Rectal smooth muscle tissue (tissue), 1 donor: ENCODE measurements at regions not wholly inside any gene's neighbourhood (a gene's known extent, or its start where the extent isn't known, plus 50 kb on each side); places are given as distances from the start of the nearest gene placed in this dataset.

ENCODE experiments used
- H3K27ac ChIP-seq: one replicate; pipeline ENCODE4 v1.7.0; 2013; ENCODE audit warnings: low read depth, low read length, inconsistent platforms
- H3K27me3 ChIP-seq: one replicate; pipeline ENCODE4 v1.7.0; 2013; ENCODE audit warnings: low read length; ENCODE audit not compliant: control insufficient read depth, insufficient read depth
- H3K36me3 ChIP-seq: one replicate; pipeline ENCODE4 v1.7.0; 2013; ENCODE audit warnings: low read length; ENCODE audit not compliant: control insufficient read depth, insufficient read depth
- H3K4me1 ChIP-seq: one replicate; pipeline ENCODE4 v1.7.0; 2013; ENCODE audit warnings: low read length; ENCODE audit not compliant: control insufficient read depth, insufficient read depth
- H3K4me3 ChIP-seq: one replicate; pipeline ENCODE4 v1.7.0; 2013; ENCODE audit warnings: low read length
- H3K9ac ChIP-seq: one replicate; pipeline ENCODE4 v1.7.0; 2013; ENCODE audit warnings: low read length

DNA sequence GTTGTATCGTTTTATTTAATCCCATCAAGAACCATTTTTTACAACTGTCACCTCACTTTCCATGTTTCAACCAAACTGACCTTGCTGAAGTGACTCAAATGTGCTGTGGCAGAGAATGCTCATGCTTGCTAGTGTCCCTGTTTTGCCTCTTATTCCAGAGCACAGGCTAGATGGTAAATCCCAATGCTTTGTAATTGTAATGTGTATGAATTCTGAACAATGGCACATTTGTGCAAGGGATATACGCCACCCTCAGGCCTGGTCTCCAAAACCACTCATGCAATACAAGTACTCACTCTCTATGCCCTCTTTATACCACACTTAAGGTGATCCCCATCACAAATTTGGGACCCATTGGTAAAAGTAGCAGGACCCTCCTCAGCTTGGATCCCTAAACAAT is 313.6 kb downstream of the HHIPL2 start:
- Histone ChIP-seq H3K9ac (no peak overlapping the region), H3K4me3 (no peak overlapping the region), H3K27ac (no peak overlapping the region), H3K36me3 (no peaks in the 10 kb centered on the region), H3K27me3 (no peaks in the 10 kb centered on the region), H3K4me1 (no peaks in the 10 kb centered on the region)

DNA sequence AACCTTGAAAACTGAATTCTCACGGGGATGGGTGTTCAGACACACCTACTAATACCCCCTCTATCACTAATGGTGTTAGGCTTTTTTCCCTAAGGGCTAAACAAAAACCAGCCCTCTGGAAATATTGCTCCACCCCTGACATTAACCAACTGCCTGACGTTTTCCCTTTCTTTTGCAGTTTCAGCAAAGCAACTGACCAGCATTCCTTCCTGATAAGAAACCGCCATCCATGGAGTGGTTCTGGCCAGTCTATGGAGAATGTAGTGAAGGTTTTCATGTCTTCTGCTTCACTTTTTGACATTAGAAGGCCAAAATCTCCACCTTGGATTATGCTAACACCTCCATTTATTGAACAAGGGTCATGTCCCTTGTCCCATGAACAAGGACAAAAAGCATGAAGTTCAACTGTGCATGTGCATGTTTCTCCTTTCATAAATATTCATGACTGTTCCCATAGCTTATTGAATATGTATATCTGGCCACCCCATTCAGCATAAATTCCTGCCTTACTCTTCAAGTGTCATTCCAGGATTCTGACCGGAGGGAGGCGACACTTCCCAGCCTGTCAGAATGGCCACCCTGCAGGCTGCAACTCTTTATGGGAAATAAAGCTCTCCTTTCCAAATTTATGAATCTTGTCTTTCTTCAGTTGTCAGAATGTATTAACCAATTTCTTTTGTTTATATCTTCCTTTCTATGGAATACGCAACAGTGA is 314.3 kb downstream of the HHIPL2 start:
- Histone ChIP-seq H3K4me1 (no peaks in the 10 kb centered on the region), H3K9ac (no peak overlapping the region), H3K4me3 (no peak overlapping the region), H3K36me3 (no peaks in the 10 kb centered on the region), H3K27me3 (no peaks in the 10 kb centered on the region), H3K27ac (no peak overlapping the region)

DNA sequence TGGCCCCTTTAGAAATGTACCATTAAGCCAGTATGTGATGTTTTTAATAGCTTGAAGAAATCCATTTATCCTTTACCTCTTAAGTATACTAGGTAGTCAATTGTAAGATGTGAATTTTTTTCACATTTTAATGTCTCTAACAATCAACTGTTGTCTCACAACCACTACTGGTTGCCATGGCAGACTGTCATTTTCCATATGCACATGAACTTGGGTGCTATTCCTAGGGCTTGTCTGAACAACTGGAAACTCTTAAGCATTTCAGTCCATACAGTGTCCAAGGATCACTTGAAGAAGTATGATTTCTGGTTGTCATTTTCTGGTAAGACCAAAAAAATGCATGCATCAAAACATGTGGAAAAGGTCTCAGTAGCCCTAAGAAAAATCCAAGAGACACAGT is 315.1 kb downstream of the HHIPL2 start:
- Histone ChIP-seq H3K9ac (no peak overlapping the region), H3K36me3 (no peaks in the 10 kb centered on the region), H3K4me1 (no peaks in the 10 kb centered on the region), H3K27me3 (no peaks in the 10 kb centered on the region), H3K4me3 (no peak overlapping the region), H3K27ac (no peak overlapping the region)

DNA sequence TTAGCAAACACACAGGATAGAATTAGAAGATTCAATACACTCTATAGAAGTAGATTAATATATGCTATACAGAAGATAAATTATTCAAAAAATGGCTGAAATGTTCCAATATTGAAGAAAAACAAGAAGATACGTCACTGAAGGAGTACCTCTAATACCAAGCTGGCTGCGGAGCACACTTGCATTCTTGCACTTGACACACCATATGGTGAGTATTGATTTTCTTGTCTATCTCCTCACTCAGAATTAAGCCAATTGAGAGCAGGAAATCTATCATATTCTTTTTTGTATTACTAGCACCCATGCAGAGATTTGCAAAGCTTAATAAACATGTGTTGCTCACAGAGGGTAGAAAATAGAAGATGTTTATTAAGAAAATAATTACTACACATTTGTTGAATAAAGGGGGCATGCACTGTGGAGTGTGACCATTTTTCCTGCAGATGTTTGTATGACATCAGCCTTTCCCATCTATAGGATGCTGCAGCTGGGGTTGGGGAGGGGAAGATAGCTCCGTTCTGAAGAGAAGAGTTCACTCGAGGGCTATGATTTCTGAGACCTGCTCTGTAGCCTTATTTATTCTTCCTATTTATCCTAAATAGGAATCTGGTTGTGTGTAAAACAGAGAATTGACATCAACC is 318.1 kb downstream of the HHIPL2 start:
- Histone ChIP-seq H3K4me1 (no peaks in the 10 kb centered on the region), H3K27me3 (no peaks in the 10 kb centered on the region), H3K4me3 (no peak overlapping the region), H3K27ac (no peak overlapping the region), H3K9ac (no peak overlapping the region), H3K36me3 (no peaks in the 10 kb centered on the region)

DNA sequence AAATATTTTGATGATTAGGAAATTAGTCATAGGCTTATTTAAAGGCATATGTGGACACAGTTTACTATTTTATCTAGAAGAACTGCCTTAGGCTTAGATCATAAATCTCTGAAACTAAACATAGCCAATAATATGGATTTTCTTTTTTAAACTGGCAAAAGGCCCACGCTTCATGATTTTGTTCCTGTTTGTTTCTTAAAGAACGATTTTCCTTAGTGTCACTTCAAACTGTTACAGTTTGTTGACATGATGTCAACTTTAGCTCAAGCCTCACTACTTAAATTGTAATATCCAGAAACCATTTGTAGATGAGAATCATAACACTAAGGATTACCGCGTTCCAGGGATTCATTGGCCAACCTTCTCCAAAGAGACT is 322.6 kb downstream of the HHIPL2 start:
- H3K27ac ChIP-seq: no peak overlapping the region
- no peaks in the 10 kb centered on the region for H3K27me3 ChIP-seq
- H3K9ac ChIP-seq: no peak overlapping the region
- no peaks in the 10 kb centered on the region for H3K36me3 ChIP-seq
- H3K4me1 ChIP-seq: no peaks in the 10 kb centered on the region
- H3K4me3 ChIP-seq: no peak overlapping the region

DNA sequence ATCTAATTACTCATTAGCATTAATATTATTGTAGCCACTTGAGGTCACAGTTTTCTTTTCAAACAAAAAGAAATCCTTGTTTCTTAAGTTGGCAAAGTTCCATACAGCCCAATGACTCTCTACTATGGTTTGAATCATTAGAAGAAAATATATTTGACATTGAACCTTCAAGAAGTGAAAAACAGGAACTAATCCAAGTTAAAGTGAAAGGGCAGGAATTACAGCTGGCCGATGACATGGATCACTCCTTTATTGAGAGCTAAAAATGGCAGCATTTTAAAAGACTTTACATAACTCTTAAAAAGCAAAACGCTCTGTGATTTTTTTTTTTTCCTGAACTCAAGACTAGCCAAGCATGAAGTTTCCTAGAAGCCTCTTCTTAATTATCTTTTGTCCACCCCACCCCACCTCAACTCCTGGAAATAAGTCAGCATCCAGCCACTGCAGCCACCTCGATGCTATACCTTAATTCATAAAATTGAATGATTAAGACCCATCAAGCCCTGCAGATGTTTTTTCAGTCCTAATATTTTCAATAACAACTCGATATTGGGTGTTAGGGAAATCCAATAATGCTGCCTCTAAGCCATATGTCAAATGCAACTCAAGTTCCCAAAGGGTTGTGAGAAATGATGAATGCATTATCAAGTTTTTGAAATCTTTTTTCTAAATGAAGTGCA is 323.1 kb downstream of the HHIPL2 start:
- H3K4me1 ChIP-seq: no peaks in the 10 kb centered on the region
- no peaks in the 10 kb centered on the region for H3K27me3 ChIP-seq
- H3K9ac ChIP-seq: no peak overlapping the region
- no peak overlapping the region for H3K4me3 ChIP-seq
- H3K27ac ChIP-seq: no peak overlapping the region
- H3K36me3 ChIP-seq: no peaks in the 10 kb centered on the region

DNA sequence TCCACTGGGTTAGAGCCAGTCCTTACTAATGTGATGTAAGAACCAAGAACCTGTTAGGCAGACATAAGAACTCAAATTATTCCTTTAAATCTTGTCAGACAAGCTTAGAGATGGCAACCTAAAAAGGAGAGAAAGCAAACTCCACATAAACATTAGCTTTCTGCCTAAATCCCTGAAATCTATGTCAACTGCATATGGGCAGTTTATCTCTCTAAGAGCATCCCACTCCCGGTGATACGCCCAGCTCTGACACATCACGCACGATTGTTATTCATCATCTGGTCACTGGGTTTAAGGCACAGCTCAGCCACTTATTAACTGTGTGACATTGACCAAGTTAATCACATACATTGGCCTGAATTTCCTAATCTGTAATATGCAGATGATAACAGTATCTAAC is 323.7 kb downstream of the HHIPL2 start:
- no peaks in the 10 kb centered on the region for H3K36me3 ChIP-seq
- H3K27ac ChIP-seq: no peak overlapping the region
- H3K9ac ChIP-seq: no peak overlapping the region
- H3K4me1 ChIP-seq: no peaks in the 10 kb centered on the region
- H3K4me3 ChIP-seq: no peak overlapping the region
- H3K27me3 ChIP-seq: no peaks in the 10 kb centered on the region

DNA sequence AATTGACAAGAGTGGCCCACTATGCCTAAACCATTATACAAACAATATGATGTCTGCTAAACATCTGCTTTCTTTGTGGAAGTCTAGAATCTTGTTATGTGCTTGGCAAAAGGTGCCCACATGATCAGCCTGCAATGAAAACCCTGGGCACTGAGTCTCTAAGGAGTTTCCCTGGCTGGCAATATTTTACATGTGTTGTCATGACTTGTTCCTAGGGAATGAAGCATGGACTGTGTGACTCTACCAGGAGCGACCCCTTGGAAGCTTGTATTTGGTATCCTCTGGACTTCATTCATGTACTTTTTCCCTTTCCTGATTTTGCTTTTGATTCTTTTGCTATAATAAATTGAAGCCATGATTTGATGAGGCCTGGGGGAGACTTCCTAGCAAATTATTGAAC is 324.9 kb downstream of the HHIPL2 start:
- no peaks in the 10 kb centered on the region for H3K4me1 ChIP-seq
- no peaks in the 10 kb centered on the region for H3K27me3 ChIP-seq
- no peak overlapping the region for H3K4me3 ChIP-seq
- H3K27ac ChIP-seq: no peak overlapping the region
- H3K36me3 ChIP-seq: no peaks in the 10 kb centered on the region
- no peak overlapping the region for H3K9ac ChIP-seq

DNA sequence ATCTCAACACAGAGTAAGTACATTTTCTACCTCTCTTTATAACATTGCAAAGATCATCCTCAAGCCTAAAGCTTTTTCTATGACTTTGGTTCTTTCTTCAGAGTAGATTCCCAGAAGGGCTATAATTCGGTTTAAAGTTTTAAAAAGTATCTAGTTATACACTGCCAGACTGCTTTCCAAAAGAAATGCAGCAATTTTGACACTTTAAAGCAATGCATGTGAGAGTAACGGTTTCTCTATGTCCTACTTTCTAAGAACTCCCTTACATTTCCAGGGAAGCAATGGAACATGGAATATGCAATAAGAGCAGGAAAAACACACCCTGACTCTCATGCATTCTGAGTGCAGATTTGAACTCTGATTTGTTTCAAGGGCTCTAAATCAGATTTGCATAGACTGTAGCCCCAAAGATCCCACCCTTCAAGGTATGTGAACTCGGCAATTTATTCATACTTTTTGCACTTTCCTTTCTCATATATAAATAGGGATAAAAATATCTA is 331.6 kb downstream of the HHIPL2 start:
- H3K27ac ChIP-seq: no peak overlapping the region
- H3K4me3 ChIP-seq: no peak overlapping the region
- H3K4me1 ChIP-seq: no peaks in the 10 kb centered on the region
- H3K9ac ChIP-seq: no peak overlapping the region
- no peaks in the 10 kb centered on the region for H3K27me3 ChIP-seq
- H3K36me3 ChIP-seq: no peaks in the 10 kb centered on the region

DNA sequence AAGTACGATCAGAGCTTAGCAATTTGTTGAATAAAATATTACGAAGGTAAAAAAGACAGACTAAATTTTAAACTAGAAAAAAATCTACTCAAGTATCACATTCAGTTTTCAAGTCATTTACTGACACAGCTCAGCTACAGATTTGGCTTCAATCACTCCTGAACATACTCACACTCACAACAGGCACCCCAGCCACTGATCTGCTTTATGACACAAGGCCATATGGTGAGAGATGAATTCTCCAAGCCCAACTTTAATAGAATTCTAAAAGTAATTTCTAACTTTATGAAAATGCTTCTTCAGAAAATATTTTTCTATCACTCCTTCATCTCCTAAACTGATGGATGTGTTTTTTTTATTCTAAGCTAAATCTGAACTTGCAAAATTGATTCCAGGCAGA is 337.1 kb downstream of the HHIPL2 start:
- H3K4me3 ChIP-seq: no peak overlapping the region
- H3K27me3 ChIP-seq: no peaks in the 10 kb centered on the region
- no peaks in the 10 kb centered on the region for H3K4me1 ChIP-seq
- no peak overlapping the region for H3K27ac ChIP-seq
- H3K9ac ChIP-seq: no peak overlapping the region
- no peaks in the 10 kb centered on the region for H3K36me3 ChIP-seq

DNA sequence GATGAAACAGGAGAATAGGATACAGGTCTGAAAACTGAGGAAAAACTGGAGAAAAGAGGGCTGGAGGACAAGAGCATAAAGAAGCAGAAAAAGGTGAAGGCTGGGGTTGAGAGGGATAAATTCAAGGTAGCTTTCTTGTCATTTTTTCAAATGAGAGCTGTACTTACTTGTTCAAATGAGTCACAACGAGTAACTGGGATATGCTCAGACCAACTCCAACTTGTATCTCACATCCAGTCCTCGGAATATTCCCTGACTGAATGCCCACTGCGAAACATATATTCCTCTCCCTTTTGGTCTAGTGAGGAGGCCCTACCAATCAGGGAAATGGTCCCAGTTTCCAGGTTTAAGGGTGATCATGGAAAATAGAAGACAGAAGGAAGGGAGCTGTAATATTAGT is 343.4 kb downstream of the HHIPL2 start:
- Histone ChIP-seq H3K4me1 (no peaks in the 10 kb centered on the region), H3K4me3 (no peak overlapping the region), H3K9ac (no peak overlapping the region), H3K36me3 (no peaks in the 10 kb centered on the region), H3K27ac (no peak overlapping the region), H3K27me3 (no peaks in the 10 kb centered on the region)

DNA sequence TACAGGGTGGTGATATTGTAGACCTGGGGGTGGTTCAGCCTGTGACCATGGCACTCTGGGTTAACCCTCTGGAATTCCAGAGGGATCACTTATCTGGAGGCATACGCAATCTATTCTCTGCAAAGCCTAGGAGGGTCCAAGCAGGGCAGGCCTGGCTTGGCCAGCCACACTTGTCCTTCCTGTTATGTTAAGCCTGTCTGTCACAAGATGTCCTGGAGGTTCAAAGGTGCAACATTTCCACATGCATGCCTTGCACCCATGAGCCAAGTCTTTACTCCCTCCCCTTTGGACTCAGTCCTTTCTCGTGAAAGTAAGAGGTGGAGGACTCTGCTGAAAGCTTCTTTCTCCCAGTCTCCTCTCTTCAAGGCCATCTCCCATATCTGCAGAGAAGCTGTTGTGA is 345.1 kb downstream of the HHIPL2 start:
- Histone ChIP-seq H3K9ac (no peak overlapping the region), H3K4me1 (no peaks in the 10 kb centered on the region), H3K27ac (no peak overlapping the region), H3K27me3 (no peaks in the 10 kb centered on the region), H3K36me3 (no peaks in the 10 kb centered on the region), H3K4me3 (no peak overlapping the region)
